ENCODE measurements at regions not wholly inside any gene's neighbourhood (a gene's known extent, or its start where the extent isn't known, plus 50 kb on each side); places are given as distances from the start of the nearest gene placed in this dataset.

DNA sequence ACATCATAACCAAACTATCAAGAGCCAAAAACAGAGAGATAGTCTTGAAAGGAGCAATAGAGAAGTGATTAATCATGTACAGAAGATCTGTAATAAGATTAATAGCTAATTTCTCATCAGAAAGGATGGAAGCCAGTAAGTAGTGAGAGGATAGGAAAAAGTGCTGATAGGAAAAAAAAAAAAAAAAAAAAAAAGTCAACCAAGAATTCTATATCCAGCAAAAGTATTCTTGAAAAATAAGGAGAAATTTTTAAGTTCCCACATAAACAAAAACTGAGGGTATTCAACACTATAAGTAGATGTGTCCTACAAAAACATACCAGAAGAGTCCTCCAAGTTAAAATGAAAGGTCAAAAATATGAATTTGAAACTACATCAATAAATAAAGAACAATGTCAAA, 218.7 kb upstream of the GPC6 start:
- no peak for TF ChIP-seq POLR2A (IDR thresholded peaks at IDR 0.05; ENCODE audit: low read depth, low read length)
- no peak for TF ChIP-seq JUN (IDR thresholded peaks at IDR 0.05; ENCODE audit: borderline replicate concordance, insufficient read depth, insufficient read length, low read depth)
- TF ChIP-seq EZH2 (IDR thresholded peaks at IDR 0.05; ENCODE audit: borderline replicate concordance, low read depth, low read length, severe bottlenecking), result no peak
- FAIRE-seq, result no peak
- no peak overlapping the region for H3K27ac ChIP-seq (ENCODE audit: insufficient read depth, low read depth, low read length)
- no peaks in the 10 kb centered on the region for H3K27me3 ChIP-seq (ENCODE audit: control insufficient read depth in 2 of 2, insufficient read depth in 2 of 2, low read length in 2 of 2)
- ChIA-PET POLR2A (no interaction called here), CTCF (no interaction called here)
- intact Hi-C loops (cut with micrococcal nuclease), result no loop called here
- BruUV-seq (replicated peaks), result no TSS peak
- no peak overlapping the region for H3K4me3 ChIP-seq (replicated peaks in 1 of 3; ENCODE audit: insufficient read depth in 1 of 3, low read depth in 1 of 3, low read length in 3 of 3)
- H2AFZ ChIP-seq (ENCODE audit: low read depth, low read length), result no peak overlapping the region
- no peak overlapping the region for H3K9ac ChIP-seq (replicated peaks; ENCODE audit: extremely low read depth, insufficient read depth, low read length)
- peaks cover 3% of the 10 kb centered on the region for H3K9me3 ChIP-seq (replicated peaks; ENCODE audit: control insufficient read depth, insufficient read depth, low read length)
- H3K36me3 ChIP-seq (ENCODE audit: control insufficient read depth in 2 of 2, extremely low read depth in 1 of 2, insufficient read depth in 2 of 2, low read length in 2 of 2), result no peaks in the 10 kb centered on the region
- dilution Hi-C loops (cut with MboI; ENCODE audit: extremely low pct_ligation_motif_present, low sequenced_read_pairs), result no loop called here
- no peak overlapping the region for H3K4me2 ChIP-seq (ENCODE audit: insufficient read depth, low read length)
- DNase-seq (ENCODE audit: low read depth, low spot score), result no peak
- H3K4me1 ChIP-seq (ENCODE audit: control insufficient read depth, extremely low read depth, insufficient read depth, low read length), result no peaks in the 10 kb centered on the region
- H3K79me2 ChIP-seq (ENCODE audit: control insufficient read depth, insufficient read depth, low read length), result no peaks in the 10 kb centered on the region
- no peaks in the 10 kb centered on the region for H4K20me1 ChIP-seq (replicated peaks; ENCODE audit: control insufficient read depth, extremely low read depth, insufficient read depth, low read length)
- no peaks in the 10 kb centered on the region for H3K9me1 ChIP-seq (replicated peaks; ENCODE audit: control insufficient read depth, extremely low read depth, insufficient read depth, low read length)

DNA sequence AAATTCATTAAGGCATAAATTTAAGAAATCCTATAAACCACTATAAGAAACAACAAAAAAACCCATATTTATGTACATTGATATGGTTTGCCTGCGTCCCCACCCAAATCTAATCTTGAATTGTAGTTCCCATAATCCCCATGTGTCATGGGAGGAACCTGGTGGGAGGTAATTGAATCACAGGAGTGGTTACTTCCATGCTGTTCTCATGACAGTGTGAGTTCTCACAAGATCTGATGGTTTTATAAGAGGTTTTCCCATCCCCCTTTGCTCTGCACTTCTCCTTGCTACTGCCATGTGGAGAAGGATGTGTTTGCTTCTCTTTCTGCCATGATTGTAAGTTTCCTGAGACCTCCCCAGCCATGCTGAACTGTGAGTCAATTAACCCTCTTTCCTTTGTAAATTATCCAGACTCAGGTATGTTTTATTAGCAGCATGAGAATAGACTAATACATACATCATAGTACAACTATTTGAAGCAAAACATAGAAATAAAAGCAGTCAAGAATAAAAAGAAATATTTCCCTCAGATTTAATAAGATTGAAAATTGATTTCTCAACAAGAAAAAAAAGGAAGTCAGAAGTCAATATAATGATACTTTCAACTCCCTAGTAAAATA, 209.0 kb upstream of the GPC6 start:
- dilution Hi-C loops (cut with MboI; ENCODE audit: extremely low pct_ligation_motif_present, low sequenced_read_pairs), result no loop called here
- no TSS peak for BruUV-seq (replicated peaks)
- DNase-seq (ENCODE audit: low read depth, low spot score) (no peak), FAIRE-seq (no peak)
- Histone ChIP-seq H3K79me2 (ENCODE audit: control insufficient read depth, insufficient read depth, low read length) (no peaks in the 10 kb centered on the region), H3K4me3 (replicated peaks in 1 of 3; ENCODE audit: insufficient read depth in 1 of 3, low read depth in 1 of 3, low read length in 3 of 3) (no peak overlapping the region), H3K9me3 (replicated peaks; ENCODE audit: control insufficient read depth, insufficient read depth, low read length) (peaks cover 5% of the 10 kb centered on the region), H4K20me1 (replicated peaks; ENCODE audit: control insufficient read depth, extremely low read depth, insufficient read depth, low read length) (no peaks in the 10 kb centered on the region), H3K36me3 (ENCODE audit: control insufficient read depth in 2 of 2, extremely low read depth in 1 of 2, insufficient read depth in 2 of 2, low read length in 2 of 2) (no peaks in the 10 kb centered on the region), H3K9me1 (replicated peaks; ENCODE audit: control insufficient read depth, extremely low read depth, insufficient read depth, low read length) (no peaks in the 10 kb centered on the region), H3K4me2 (ENCODE audit: insufficient read depth, low read length) (no peak overlapping the region), H3K9ac (replicated peaks; ENCODE audit: extremely low read depth, insufficient read depth, low read length) (no peak overlapping the region), H3K27ac (ENCODE audit: insufficient read depth, low read depth, low read length) (no peak overlapping the region), H3K4me1 (ENCODE audit: control insufficient read depth, extremely low read depth, insufficient read depth, low read length) (no peaks in the 10 kb centered on the region), H2AFZ (ENCODE audit: low read depth, low read length) (no peak overlapping the region), H3K27me3 (ENCODE audit: control insufficient read depth in 2 of 2, insufficient read depth in 2 of 2, low read length in 2 of 2) (no peaks in the 10 kb centered on the region)
- POLR2A ChIA-PET, result no interaction called here
- CTCF ChIA-PET, result no interaction called here
- TF ChIP-seq JUN (IDR thresholded peaks at IDR 0.05; ENCODE audit: borderline replicate concordance, insufficient read depth, insufficient read length, low read depth), result no peak
- no peak for TF ChIP-seq POLR2AphosphoS5 (IDR thresholded peaks at IDR 0.05; ENCODE audit: insufficient read depth, low read depth, low read length)
- TF ChIP-seq EZH2 (IDR thresholded peaks at IDR 0.05; ENCODE audit: borderline replicate concordance, low read depth, low read length, severe bottlenecking), result no peak
- TF ChIP-seq, protein P1, sequence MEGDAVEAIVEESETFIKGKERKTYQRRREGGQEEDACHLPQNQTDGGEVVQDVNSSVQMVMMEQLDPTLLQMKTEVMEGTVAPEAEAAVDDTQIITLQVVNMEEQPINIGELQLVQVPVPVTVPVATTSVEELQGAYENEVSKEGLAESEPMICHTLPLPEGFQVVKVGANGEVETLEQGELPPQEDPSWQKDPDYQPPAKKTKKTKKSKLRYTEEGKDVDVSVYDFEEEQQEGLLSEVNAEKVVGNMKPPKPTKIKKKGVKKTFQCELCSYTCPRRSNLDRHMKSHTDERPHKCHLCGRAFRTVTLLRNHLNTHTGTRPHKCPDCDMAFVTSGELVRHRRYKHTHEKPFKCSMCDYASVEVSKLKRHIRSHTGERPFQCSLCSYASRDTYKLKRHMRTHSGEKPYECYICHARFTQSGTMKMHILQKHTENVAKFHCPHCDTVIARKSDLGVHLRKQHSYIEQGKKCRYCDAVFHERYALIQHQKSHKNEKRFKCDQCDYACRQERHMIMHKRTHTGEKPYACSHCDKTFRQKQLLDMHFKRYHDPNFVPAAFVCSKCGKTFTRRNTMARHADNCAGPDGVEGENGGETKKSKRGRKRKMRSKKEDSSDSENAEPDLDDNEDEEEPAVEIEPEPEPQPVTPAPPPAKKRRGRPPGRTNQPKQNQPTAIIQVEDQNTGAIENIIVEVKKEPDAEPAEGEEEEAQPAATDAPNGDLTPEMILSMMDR (IDR thresholded peaks at IDR 0.05; ENCODE audit: extremely low read depth in 1 of 2, insufficient read depth in 1 of 2, low read depth in 1 of 2, low read length in 2 of 2), result no peak
- TF ChIP-seq GATA2 (IDR thresholded peaks at IDR 0.05; ENCODE audit: insufficient read depth, insufficient read length, low read depth, low read length), result no peak
- TF ChIP-seq FOS (IDR thresholded peaks at IDR 0.05; ENCODE audit: borderline replicate concordance, insufficient read depth, low read length), result no peak
- intact Hi-C loops (cut with micrococcal nuclease), result no loop called here

Data from endothelial cell of umbilical vein (primary cell).